AG20443 (cell line): ENCODE measurements at regions not wholly inside any gene's neighbourhood (a gene's known extent, or its start where the extent isn't known, plus 50 kb on each side); places are given as distances from the start of the nearest gene placed in this dataset.
"Not testable (repeated sequence)": the region's sequence is repeated elsewhere in the genome, so short reads cannot be mapped to it uniquely, and the experiment has no call there.

Experiments used
- DNase-seq: peaks from one replicate; pipeline ENCODE4 v3.0.0; 2012; ENCODE audit warnings: low spot score, mixed read lengths

DNA sequence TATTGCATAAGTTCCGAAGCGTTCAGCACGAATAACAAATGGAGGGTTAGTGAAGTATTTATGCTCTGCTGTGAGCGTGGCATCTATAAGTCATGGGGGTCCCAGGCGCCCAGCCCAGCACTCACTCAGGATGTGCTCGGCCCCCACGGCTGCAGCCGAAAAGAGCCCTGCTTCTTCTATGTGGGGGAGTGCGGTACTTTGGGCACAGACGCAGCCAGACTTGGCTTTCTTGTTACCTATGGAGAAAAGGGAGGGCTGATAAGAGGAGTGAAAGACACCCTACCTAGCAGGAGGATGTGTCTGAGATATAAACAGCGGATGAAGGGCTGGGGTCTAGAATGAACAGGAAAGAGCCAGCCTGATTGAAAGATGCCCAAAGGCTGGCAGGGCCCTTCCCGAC lies 51.4 kb downstream of the MRPL36 start:
- DNase-seq: no peak

GRCh38 chr5:1747803-1748085 lies 51.9 kb downstream of the MRPL36 start:
- no peak for DNase-seq

DNA sequence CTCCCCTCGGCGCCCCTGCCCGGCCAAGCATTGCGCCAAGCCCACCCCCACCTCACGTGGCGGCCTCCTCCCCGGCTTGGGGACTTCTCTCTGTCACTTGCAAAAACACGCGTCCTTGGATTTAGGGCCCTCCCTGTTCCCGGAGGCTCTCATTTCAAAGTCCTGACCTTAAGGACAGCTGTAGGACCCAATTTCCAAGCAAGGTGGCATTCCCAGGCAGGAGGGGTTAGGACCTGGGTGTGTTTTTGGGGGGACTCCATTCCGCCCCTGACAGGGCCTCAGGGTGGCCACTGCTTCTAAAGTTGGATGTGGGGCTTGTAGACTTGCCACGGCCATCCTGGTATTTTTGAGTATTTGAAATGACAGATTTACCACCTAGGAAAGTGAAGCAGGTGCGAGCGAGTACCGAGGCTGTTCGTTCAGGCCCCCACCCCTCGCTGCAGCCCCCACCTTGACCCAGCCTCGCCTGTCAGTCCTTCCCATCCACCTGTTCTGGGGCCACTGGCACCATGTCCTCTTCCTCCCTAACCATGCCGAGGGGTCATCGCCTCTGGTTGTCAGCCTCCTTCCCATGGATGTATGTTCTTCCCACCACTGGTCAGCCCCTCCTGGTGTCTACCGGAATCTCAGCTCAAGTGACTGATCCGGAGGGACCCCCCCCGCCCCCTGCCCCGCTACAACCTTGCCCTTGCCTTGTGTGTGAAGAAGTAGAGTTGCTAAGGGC lies 52.4 kb downstream of the MRPL36 start:
- DNase-seq: no peak

DNA sequence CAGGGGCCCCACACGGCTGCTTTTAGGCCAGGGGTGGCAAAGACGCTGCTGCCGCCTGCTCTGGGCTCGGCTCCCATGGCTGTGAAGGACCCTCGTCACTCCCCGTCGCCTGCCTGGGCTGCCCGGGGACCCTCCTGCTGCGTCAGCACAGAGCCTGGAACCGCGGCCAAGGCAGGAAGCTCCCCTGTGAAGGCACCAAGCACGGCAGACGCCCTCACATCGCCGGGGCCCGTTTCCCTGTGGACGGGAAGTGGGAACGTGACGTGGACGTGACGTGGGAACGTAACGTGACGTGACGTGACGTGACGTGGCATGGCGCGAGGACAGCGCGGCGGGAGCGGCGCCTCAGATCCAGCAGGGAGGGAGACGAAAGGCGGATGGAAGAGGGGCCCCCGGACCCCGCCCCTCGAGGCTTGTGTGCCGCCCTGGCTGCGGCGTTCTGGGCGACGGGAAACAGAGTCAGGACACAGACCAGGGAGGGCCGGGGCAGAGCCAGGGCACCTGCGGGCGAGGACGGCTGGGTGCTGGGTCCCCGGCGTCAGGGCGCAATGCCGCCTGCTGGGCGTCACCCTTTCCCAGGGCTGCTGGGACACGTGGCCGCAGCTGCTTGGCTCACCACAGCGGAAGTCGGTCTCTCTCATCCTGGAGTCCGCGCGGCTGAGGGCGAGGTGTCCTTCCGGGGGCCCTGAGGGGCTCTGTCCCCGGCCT lies 53.1 kb downstream of the MRPL36 start:
- no peak for DNase-seq

DNA sequence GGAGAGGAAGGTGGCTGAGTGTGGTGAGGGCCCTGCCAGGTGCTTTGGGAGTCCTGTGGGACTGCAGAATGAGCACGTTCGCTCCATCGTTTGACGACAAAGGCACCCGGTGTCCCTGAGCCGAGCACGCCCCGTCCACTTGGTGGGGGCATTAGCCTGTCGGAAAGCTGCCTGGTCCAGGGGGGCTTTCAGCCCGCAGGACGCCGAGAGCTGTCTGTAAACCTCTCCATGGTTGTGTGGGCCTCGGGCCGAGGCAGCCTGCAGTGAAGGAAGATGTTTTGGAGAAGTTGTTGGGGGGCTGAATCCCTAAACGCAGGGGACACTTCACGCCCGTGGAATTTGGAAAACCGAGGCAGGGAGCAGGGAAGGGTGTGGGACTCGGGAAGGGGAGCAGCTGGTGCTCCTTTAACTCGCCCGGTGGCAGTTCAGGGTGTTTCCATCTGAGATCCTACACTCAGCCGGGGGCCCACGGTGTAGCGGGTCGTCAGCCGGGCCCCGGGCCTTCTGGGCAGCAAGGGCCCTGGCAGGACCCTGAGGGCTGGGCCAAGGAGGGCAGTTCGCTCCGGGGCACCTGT lies 53.8 kb downstream of the MRPL36 start:
- no peak for DNase-seq

- no peak for DNase-seq
Observed at GRCh38 chr5:1745123-1745795, 54.4 kb downstream of the MRPL36 start.

GRCh38 chr5:1744393-1745122 lies 55.1 kb downstream of the MRPL36 start:
- DNase-seq: no peak

GRCh38 chr5:1743769-1744085 lies 55.9 kb downstream of the MRPL36 start:
- DNase-seq: no peak

GRCh38 chr5:1743061-1743768 lies 56.4 kb downstream of the MRPL36 start:
- DNase-seq: no peak

- DNase-seq: peak; percentile 47
Observed at GRCh38 chr5:1737790-1738405, 61.7 kb downstream of the MRPL36 start.

DNA sequence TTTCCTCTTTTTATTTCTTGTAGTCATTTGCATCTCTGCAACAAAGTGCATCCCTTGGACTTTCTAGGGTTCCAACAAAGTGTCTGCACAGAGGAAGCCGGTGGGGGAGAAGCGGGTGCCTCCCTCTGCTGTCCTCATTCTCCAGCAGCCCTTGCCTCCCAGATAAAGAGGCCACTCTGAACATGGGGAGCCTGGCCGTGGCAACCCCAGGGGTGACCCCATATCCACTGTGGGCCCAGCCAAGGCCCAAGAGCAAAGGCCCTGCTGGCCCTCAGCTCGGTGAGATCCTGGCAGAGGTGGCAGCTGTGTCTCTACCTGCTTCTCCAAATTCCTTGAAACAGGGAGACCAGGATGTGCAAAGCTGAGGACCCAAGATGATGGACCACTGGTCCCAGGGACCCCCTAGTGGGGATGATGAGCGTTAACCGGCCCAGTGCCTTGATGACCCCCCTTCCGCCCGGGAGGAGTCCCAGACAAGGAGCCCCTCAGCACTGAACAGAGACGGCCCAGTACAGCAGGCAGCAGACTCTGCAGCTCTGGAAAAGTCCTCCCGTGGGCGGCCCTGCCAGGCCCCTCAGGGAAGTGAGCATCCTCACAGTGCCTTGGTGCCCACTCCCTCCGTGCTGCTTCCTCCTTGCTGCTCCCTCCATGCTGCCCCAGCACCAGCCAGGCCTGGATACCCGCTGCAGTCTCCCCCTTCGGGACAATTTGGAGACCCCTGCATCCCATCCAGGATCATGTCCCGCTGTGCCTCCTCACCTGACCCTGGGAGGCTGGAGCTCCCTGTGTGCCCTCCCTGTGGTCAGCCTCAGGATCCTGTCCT lies 62.5 kb downstream of the MRPL36 start:
- no peak for DNase-seq

DNA sequence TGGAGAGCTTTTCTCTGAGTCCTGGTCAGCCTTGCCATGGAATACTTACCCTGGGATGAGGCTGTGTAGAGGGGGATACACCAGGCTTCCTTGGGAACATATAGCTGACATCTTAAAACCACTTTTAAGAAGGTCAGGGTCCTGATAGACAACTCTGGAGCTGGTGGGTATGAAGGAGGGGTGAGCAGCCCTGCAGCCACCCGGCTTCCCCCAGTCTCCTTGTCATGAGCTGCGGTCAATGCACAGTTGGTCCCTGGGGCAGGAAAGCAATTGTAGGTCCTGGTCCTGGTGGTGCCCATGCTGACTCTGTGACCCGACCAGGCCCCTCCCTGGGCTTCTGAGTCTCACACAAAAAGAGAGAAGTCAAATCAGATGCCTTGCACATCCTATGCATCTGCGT lies 63.6 kb downstream of the MRPL36 start:
- DNase-seq: no peak

GRCh38 chr5:1735320-1735970 lies 64.2 kb downstream of the MRPL36 start:
- DNase-seq: no peak

- no peak for DNase-seq
Observed at GRCh38 chr5:1734908-1735289, 64.7 kb downstream of the MRPL36 start.

- DNase-seq: no peak
Observed at GRCh38 chr5:1734271-1734907, 65.2 kb downstream of the MRPL36 start.

DNA sequence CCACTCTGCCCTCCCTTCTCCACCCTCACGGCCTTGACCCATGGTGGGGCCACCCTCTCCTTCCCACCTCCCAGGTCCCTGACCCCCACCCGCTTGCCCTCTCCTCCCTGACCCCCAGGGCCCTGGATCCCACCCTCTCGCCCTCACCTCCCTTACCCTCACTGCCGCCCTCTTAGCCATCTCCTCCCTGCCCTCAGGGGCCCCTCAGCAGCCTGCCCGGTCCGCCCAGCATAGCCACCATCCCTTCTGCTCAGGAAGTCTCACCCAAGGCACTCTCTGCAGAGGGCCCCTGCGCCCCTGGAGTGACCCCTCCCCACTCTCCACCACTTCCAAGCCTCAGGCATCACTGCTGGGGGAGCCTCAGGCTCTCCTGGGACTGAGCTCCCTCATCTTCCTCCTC lies 66.3 kb downstream of the MRPL36 start:
- DNase-seq: no peak

GRCh38 chr5:1732945-1733344 lies 66.7 kb downstream of the MRPL36 start:
- DNase-seq: no peak

GRCh38 chr5:1732238-1732941 lies 67.2 kb downstream of the MRPL36 start:
- DNase-seq: no peak

GRCh38 chr5:1731855-1732237 lies 67.8 kb downstream of the MRPL36 start:
- not testable (repeated sequence) for DNase-seq
